H9 (cell line): ENCODE measurements at regions not wholly inside any gene's neighbourhood (a gene's known extent, or its start where the extent isn't known, plus 50 kb on each side); places are given as distances from the start of the nearest gene placed in this dataset.

ENCODE experiments used
- DNase-seq: peaks from one replicate; pipeline ENCODE4 v3.0.0-alpha.2; 2017
- H2AFZ ChIP-seq: one replicate; pipeline ENCODE4 v1.6.1; 2013; ENCODE audit warnings: mild to moderate bottlenecking, low read length, control low read depth, moderate library complexity
- H2AK5ac ChIP-seq: 2 replicates; pipeline ENCODE4 v1.6.1; 2013; ENCODE audit warnings: low read length, control low read depth, mixed read lengths; ENCODE audit not compliant: insufficient read length
- H2BK120ac ChIP-seq: one replicate; pipeline ENCODE4 v1.6.1; 2013; ENCODE audit warnings: low read depth, mild to moderate bottlenecking, low read length, control low read depth, inconsistent platforms; ENCODE audit not compliant: poor library complexity, severe bottlenecking
- H2BK12ac ChIP-seq: 2 replicates; pipeline ENCODE4 v1.6.1; 2013; ENCODE audit warnings: low read length, control low read depth, mixed read lengths, low read depth; ENCODE audit not compliant: insufficient read length
- H2BK15ac ChIP-seq: 2 replicates; pipeline ENCODE4 v1.6.1; 2013; ENCODE audit warnings: low read depth, low read length, control low read depth
- H2BK20ac ChIP-seq: one replicate; pipeline ENCODE4 v1.6.1; 2013; ENCODE audit warnings: low read depth, mild to moderate bottlenecking, low read length, control low read depth, inconsistent platforms; ENCODE audit not compliant: poor library complexity, severe bottlenecking
- H2BK5ac ChIP-seq: 2 replicates; pipeline ENCODE4 v1.6.1; 2013; ENCODE audit warnings: low read length, control low read depth, mixed read lengths; ENCODE audit not compliant: insufficient read length
- H3K14ac ChIP-seq: 2 replicates; pipeline ENCODE4 v1.6.1; 2013; ENCODE audit warnings: low read length, control low read depth; ENCODE audit not compliant: insufficient read depth
- H3K18ac ChIP-seq: 2 replicates; pipeline ENCODE4 v1.6.1; 2013; ENCODE audit warnings: low read depth, mild to moderate bottlenecking, mixed read lengths, low read length, control low read depth; ENCODE audit not compliant: insufficient read length
- H3K23ac ChIP-seq: 2 replicates; pipeline ENCODE4 v1.6.1; 2013; ENCODE audit warnings: low read length, control low read depth, mixed read lengths, low read depth; ENCODE audit not compliant: insufficient read length
- H3K23me2 ChIP-seq: 2 replicates; pipeline ENCODE4 v1.6.1; 2013; ENCODE audit warnings: low read depth, mild to moderate bottlenecking, mixed read lengths, low read length, control low read depth; ENCODE audit not compliant: insufficient read length, poor library complexity, severe bottlenecking
- H3K27ac ChIP-seq: 2 replicates; pipeline ENCODE4 v1.5.1; 2013; ENCODE audit warnings: low read length, control low read depth, mixed read lengths, low read depth; ENCODE audit not compliant: insufficient read length
- H3K27me3 ChIP-seq: 2 replicates; pipeline ENCODE4 v1.6.1; 2013; ENCODE audit warnings: low read length, control low read depth, inconsistent platforms; ENCODE audit not compliant: insufficient read depth
- H3K4ac ChIP-seq: 2 replicates; pipeline ENCODE4 v1.6.1; 2013; ENCODE audit warnings: low read depth, mild to moderate bottlenecking, control low read depth, inconsistent platforms, low read length, moderate library complexity
- H3K4me1 ChIP-seq: 2 replicates; pipeline ENCODE4 v1.6.1; 2013; ENCODE audit warnings: low read length, control low read depth, inconsistent platforms; ENCODE audit not compliant: insufficient read depth
- H3K4me2 ChIP-seq: 2 replicates; pipeline ENCODE4 v1.6.1; 2013; ENCODE audit warnings: low read length, control low read depth, mixed read lengths; ENCODE audit not compliant: insufficient read length, insufficient read depth
- H3K56ac ChIP-seq: 2 replicates; pipeline ENCODE4 v1.6.1; 2013; ENCODE audit warnings: low read depth, mild to moderate bottlenecking, mixed read lengths, low read length, control low read depth; ENCODE audit not compliant: insufficient read length
- H3K79me1 ChIP-seq: 2 replicates; pipeline ENCODE4 v1.6.1; 2013; ENCODE audit warnings: low read depth, mild to moderate bottlenecking, moderate library complexity, low read length, control low read depth, inconsistent platforms; ENCODE audit not compliant: insufficient read depth, poor library complexity, severe bottlenecking
- H3K79me2 ChIP-seq: 2 replicates; pipeline ENCODE4 v1.6.1; 2013; ENCODE audit warnings: low read length, control low read depth, inconsistent platforms; ENCODE audit not compliant: insufficient read depth
- H3K9ac ChIP-seq: 2 replicates; pipeline ENCODE4 v1.6.1; 2013; ENCODE audit warnings: low read length, control low read depth, mixed read lengths; ENCODE audit not compliant: insufficient read length; ENCODE audit errors: extremely low read depth
- H3K9me3 ChIP-seq: one replicate; pipeline ENCODE4 v1.6.1; 2013; ENCODE audit warnings: low read depth, low read length, inconsistent platforms; ENCODE audit not compliant: control insufficient read depth
- H3T11ph ChIP-seq: one replicate; pipeline ENCODE4 v1.6.1; 2013; ENCODE audit warnings: mild to moderate bottlenecking, low read length, control low read depth, inconsistent platforms
- H4K20me1 ChIP-seq: one replicate; pipeline ENCODE4 v1.6.1; 2013; ENCODE audit not compliant: control insufficient read depth, insufficient read length, insufficient read depth
- H4K5ac ChIP-seq: 2 replicates; pipeline ENCODE4 v1.6.1; 2013; ENCODE audit warnings: low read depth, mild to moderate bottlenecking, mixed read lengths, low read length, control low read depth; ENCODE audit not compliant: insufficient read length
- H4K8ac ChIP-seq: replicated peaks from 2 replicates; pipeline ENCODE4 v1.6.1; 2013; ENCODE audit warnings: low read length, control low read depth, mixed read lengths, low read depth; ENCODE audit not compliant: insufficient read length
- H4K91ac ChIP-seq: 2 replicates; pipeline ENCODE4 v1.6.1; 2013; ENCODE audit warnings: low read depth, mild to moderate bottlenecking, moderate library complexity, mixed read lengths, low read length, control low read depth; ENCODE audit not compliant: insufficient read length
- H3K27ac Mint-ChIP-seq, 3 experiments: 2 replicates in 2 of 3; 3 replicates in 1 of 3; pipeline ENCODE4 v1.8.0; 2020 to 2021; ENCODE audit warnings: mixed read lengths in 3 of 3, mild to moderate bottlenecking in 1 of 3, moderate library complexity in 1 of 3
- H3K27me3 Mint-ChIP-seq: 2 replicates; pipeline ENCODE4 v1.8.0; 2021; ENCODE audit warnings: low read depth, mild to moderate bottlenecking, moderate library complexity, mixed read lengths
- H3K36me3 Mint-ChIP-seq, 3 experiments: 2 replicates in 2 of 3; 3 replicates in 1 of 3; pipeline ENCODE4 v1.8.0; 2020 to 2021; ENCODE audit warnings: low read depth in 3 of 3, mixed read lengths in 3 of 3; ENCODE audit not compliant: insufficient read depth in 1 of 3
- H3K4me1 Mint-ChIP-seq, 2 experiments: 2 replicates each; pipeline ENCODE4 v1.8.0; 2020; ENCODE audit warnings: mixed read lengths in 2 of 2
- H3K4me3 Mint-ChIP-seq, 2 experiments: 2 replicates in 1 of 2; 3 replicates in 1 of 2; pipeline ENCODE4 v1.8.0; 2020 to 2021; ENCODE audit warnings: mild to moderate bottlenecking in 2 of 2, mixed read lengths in 2 of 2, moderate library complexity in 1 of 2
- H3K9me3 Mint-ChIP-seq, 2 experiments: 2 replicates in 1 of 2; 3 replicates in 1 of 2; pipeline ENCODE4 v1.8.0; 2020; ENCODE audit warnings: mild to moderate bottlenecking in 2 of 2, mixed read lengths in 2 of 2, moderate library complexity in 1 of 2
- CTCF ChIP-seq: fragments of 200-600 bp; sonication (generic); conservative IDR thresholded peaks from 3 replicates; pipeline ENCODE4 v1.8.0; 2021; ENCODE audit warnings: antibody characterized with exemption, mild to moderate bottlenecking
- WGBS: extraction: QIAGEN DNeasy Blood & Tissue Kit; methylation state at CpG from one replicate; pipeline ENCODE4 v1.1.7; 2013; ENCODE audit warnings: missing lambda C conversion rate, low lambda C conversion rate, mixed read lengths; ENCODE audit not compliant: insufficient read length; ENCODE audit errors: extremely low coverage; 5-methylcytosine and 5-hydroxymethylcytosine counted together

GRCh38 chr2:52312486-52312885, 1280.6 kb upstream of the NRXN1 start:
- Histone ChIP-seq H2BK15ac (no peak overlapping the region), H2BK12ac (no peak overlapping the region), H3K23me2 (no peaks in the 10 kb centered on the region), H4K8ac (no peak overlapping the region), H3K27me3 (no peaks in the 10 kb centered on the region), H3K14ac (no peak overlapping the region), H3K56ac (no peak overlapping the region), H3K4me1 (peaks cover 3% of the 10 kb centered on the region; the same call in 1 of the 2 replicates), H2BK5ac (no peak overlapping the region), H4K20me1 (no peaks in the 10 kb centered on the region), H3K9ac (no peak overlapping the region), H3K4ac (no peak overlapping the region), H2BK120ac (no peak overlapping the region), H4K91ac (no peak overlapping the region), H4K5ac (no peak overlapping the region), H3K9me3 (no peaks in the 10 kb centered on the region), H3K79me1 (no peaks in the 10 kb centered on the region), H2BK20ac (no peak overlapping the region), H3T11ph (no peak overlapping the region), H3K23ac (no peak overlapping the region), H3K18ac (no peak overlapping the region), H2AFZ (no peak overlapping the region), H3K27ac (no peak overlapping the region), H2AK5ac (no peak overlapping the region), H3K79me2 (no peaks in the 10 kb centered on the region), H3K4me2 (no peak overlapping the region)
- Mint-ChIP-seq H3K27ac (no peak overlapping the region), H3K27me3 (no peaks in the 10 kb centered on the region), H3K4me3 (no peak overlapping the region), H3K4me1 (peaks cover 16% of the 10 kb centered on the region in 2 experiments), H3K36me3 (no peaks in the 10 kb centered on the region), H3K9me3 (no peaks in the 10 kb centered on the region)
- DNase-seq: no peak
- WGBS: no CpG with 5 or more reads among the region's 2 CpGs
- no peak for TF ChIP-seq CTCF
